Spleen (tissue), 7 donors: ENCODE measurements at regions not wholly inside any gene's neighbourhood (a gene's known extent, or its start where the extent isn't known, plus 50 kb on each side); places are given as distances from the start of the nearest gene placed in this dataset.

Source experiments
- POLR2A ChIP-seq, 3 donors: fragments of 450-650 bp; IDR thresholded peaks; one replicate each; pipeline ENCODE4 v1.5.1; 2017; ENCODE audit warnings: antibody characterized with exemption in 3 of 3, mild to moderate bottlenecking in 1 of 3
- TF ChIP-seq, protein P1 (sequence below), 11 experiments: fragments of 200-600 bp in 7 of 11; fragments of 450-650 bp in 4 of 11; sonication (generic) in 4 of 11; IDR thresholded peaks in 8 of 11; conservative IDR thresholded peaks in 3 of 11; 1 replicate in 7 of 11; 2 replicates in 4 of 11; pipeline versions ENCODE4 v1.4.0 to v1.8.0; 2016 to 2021; ENCODE audit warnings: antibody characterized with exemption in 11 of 11, inconsistent platforms in 4 of 11, mild to moderate bottlenecking in 1 of 11
- donor health status: DM: no; HTN: no; CAD: no; lungs with moderate emphysema.
- donor health status: DM: no; HTN: no; CAD: no.
- donor health status: DM: no; HTN: no; CAD: no.

DNA sequence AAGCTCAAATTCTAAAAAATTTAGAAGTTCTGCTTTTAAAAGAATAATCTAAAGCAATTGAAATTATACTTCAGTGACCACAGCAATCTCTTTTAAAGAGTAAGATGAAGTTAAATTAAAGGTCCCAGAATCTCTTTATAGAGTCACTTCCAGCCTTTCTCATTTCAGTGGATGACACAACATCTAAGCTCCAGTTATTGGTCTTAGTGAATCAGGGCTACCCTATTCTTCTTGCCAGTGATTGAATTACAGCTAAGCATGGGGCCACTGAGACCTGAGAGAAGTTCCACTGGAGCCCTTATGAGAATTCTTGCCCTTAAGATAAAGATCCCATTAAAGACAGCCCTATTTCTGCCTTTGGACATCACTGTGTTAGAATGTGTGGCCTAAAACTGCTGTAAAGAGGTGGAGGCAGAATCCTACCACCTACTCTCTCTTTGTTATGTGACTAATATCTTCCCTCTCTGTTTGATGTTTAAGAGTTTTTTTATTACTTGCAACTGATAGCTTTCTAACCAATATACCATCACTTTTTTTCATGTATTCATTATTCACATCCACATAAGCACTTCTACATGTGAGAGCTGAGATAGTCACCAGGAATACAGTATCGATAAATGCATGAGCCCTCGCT lies 128.6 kb downstream of the UNC5CL start:
- TF ChIP-seq, protein P1, sequence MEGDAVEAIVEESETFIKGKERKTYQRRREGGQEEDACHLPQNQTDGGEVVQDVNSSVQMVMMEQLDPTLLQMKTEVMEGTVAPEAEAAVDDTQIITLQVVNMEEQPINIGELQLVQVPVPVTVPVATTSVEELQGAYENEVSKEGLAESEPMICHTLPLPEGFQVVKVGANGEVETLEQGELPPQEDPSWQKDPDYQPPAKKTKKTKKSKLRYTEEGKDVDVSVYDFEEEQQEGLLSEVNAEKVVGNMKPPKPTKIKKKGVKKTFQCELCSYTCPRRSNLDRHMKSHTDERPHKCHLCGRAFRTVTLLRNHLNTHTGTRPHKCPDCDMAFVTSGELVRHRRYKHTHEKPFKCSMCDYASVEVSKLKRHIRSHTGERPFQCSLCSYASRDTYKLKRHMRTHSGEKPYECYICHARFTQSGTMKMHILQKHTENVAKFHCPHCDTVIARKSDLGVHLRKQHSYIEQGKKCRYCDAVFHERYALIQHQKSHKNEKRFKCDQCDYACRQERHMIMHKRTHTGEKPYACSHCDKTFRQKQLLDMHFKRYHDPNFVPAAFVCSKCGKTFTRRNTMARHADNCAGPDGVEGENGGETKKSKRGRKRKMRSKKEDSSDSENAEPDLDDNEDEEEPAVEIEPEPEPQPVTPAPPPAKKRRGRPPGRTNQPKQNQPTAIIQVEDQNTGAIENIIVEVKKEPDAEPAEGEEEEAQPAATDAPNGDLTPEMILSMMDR (IDR thresholded peaks at IDR 0.05 in 8 of 11, conservative IDR thresholded peaks at IDR 0.05 in 3 of 11), result no peak
- no peak for TF ChIP-seq POLR2A (IDR thresholded peaks at IDR 0.05)
